ENCODE measurements at regions not wholly inside any gene's neighbourhood (a gene's known extent, or its start where the extent isn't known, plus 50 kb on each side); places are given as distances from the start of the nearest gene placed in this dataset.

DNA sequence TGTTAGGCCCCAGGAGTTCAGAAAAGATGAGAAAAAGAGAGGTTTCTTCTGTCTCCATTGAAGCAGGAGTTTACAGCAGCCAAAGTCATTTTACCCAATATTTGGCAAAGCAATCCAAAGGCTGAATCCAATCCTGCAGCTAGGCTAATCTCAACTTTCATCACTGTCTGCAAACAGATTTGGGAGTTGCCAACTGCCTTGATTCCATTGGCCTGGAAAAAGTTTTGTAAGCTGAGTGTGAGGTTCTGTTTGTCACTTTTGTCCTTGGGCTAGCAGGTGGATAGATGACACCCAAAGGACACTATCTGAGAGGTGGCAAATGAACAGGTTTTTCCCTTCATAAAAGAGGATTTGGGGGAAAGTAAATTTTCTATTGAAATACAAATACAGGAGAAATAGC, 56.6 kb upstream of the SETBP1 start:
- DNase-seq = no peak

DNA sequence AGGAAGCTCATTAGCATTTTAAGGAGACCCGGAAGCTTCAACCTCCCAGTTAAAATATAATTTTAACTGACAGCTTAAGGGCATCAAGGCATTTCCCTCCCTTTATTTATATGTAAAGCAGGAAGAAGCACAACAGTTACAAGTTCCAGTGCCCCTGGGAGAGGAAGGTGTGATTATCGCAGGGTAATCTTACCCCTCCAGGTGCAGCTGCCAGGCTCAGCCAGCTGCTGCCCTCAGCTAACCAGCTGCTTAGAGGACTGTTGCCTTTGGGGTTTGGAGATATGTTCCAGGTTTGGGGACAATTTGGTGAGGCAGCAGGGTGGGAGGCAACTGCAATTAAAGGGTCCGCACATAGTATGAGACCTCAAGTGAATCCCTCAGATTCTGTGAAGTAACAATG, 55.3 kb upstream of the SETBP1 start:
- no peak for DNase-seq

DNA sequence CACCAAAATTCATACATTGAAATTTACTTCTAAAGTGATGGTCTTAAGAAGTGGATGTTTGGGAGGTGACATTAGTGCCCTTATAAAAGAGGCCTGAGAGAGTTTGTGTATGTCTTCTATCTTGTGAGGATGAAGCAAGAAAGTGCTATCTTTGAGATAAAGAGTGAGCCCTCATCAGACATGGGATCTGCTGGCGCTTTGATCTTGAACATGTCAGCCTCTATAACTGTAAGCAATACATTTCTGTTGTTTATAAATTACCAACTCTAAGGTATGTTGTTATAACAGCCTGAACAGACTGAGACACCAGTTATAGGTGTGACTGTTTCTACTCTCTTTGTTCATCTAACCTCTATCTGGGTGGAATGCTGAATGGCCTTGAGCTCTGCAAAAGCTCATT, 54.5 kb upstream of the SETBP1 start:
- no peak for DNase-seq

DNA sequence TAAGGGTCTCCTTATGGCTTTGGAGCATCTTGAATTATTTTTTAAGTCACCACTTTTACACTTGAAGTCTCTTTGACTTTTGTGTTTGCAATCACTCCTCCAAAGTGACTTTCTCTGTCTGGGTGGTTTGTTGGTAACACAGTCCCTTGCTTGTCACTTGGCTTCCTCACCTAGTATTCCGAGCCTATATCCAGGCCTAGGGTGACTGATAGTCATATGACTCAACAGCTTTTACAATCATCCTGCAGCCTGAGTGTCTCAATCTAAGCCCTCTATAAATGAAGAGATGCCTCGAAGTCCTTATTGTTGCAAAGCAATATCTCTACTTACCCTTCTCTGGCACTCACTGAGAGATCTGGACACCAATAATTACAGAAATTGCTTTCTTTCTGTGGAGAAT, 53.9 kb upstream of the SETBP1 start:
- no peak for DNase-seq

DNA sequence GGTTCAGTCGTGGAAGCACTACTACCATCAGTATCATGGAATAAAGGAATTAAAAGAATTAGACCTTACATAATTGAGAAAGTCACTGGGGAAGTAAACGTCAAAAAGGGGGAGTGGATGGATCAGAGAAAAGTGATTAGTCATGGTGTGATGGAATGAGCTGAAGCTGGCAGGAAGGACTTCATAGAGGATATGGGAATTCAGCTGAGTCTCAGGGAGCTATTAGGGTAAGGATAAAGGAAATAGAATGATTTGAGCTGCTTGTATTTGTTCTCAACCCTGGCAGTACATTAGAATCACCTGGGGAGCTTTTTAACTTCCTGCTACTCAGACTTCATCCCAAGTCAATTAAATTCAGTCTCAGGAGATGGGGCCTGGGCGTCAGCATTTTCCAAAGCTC, 53.4 kb upstream of the SETBP1 start:
- DNase-seq = no peak

DNA sequence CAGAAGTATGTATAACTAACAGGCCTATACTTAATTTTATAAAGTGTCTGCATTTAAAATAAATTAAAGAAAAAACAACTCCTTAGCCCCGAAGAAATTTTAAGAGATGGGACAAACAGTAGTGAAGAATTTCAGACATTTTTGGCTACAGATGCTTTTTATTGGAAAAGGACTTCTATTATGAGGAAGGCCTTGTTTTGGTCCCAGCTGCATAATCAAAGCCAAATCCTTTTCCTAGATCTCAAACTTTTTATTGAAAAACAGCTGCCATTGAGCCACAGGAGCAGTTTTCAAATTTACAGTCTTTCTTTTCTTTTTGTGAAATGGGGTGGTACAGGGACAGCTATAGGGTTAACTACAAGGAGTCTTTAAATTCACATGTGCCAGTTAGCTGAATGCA, 51.3 kb upstream of the SETBP1 start:
- DNase-seq = no peak

DNA sequence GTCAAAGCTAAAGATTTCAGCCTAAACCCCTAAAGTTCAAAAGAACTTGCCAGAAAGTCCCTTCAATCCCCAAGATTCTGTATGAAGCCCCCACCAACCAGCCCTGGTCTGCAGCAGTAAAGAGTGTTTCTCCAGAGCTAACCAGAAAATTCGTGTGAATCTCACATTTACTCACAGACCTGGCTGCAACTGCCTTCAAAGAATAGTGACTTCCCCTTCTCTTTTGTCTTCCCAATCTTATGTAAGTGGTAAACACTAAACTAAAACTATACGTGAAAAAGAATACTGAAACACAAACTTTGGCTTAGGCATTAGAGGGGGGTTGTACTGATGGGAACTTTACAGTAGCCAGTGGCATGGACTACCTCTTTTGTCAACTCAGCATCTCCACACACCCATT, 50.6 kb upstream of the SETBP1 start:
- DNase-seq = no peak

All from stimulated activated CD4-positive, alpha-beta T cell treated with anti-CD3 and anti-CD28 coated beads, Interleukin-1b, Interleukin-23, amount 100 ng/mL, for 48 hours (primary cell).